HG03139 (cell line): ENCODE measurements at regions not wholly inside any gene's neighbourhood (a gene's known extent, or its start where the extent isn't known, plus 50 kb on each side); places are given as distances from the start of the nearest gene placed in this dataset.
"Not testable (repeated sequence)": the region's sequence is repeated elsewhere in the genome, so short reads cannot be mapped to it uniquely, and the experiment has no call there.

ENCODE experiments used
- ATAC-seq: cut with Tn5 transposase; IDR thresholded peaks from one replicate; pipeline ENCODE4 v1.9.1; 2021; ENCODE audit not compliant: unreplicated experiment

DNA sequence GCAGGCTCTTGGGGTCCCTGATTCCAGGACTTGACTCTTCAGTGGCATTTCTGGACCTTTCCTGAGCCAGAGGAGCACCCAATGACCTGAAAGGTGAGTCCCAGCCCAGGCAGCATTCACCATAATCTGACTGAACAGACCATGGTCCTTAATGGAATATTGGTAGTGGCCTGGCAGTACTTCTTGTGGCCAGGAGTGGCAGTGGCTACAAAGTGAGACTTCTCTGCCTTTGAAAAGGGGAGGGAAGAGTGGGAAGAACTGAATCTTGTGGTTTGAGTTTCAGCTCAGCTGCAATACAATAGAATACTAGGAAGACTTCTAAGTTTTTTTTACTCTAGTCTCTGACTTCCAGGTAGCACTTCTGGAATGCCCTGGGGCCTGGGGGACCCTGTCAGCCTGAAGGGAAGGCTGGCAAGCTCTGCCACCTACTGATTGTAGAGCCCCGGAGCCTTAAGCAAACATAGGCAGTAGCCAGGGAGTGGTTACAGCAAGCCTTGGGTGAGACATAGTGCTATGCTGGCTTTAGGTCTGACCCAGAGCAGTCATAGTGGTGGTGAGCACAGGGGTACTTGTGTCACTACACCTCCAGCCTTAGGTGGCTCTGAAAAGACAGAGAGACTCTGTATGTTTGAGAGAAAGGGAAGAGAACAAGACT lies 674.2 kb upstream of the MANEA start:
- no peak for ATAC-seq

DNA sequence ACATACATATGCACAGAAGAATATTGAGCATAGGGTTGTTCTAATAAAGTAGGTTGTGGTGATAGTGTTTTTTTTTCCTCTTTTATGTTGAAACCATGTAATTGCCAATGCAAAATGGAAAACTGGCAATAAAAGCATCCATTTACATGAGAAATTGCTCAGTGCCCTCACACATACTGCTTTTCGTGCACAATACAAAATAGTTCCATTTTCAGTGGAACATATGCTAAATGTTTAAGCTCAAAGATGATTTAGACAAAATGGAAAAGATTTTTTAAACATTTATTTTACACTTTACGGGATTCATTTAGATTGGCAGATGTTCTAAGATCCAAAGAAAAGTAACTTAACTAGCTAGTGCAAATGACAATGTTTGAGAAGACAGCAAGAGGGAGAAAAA lies 678.1 kb upstream of the MANEA start:
- ATAC-seq = no peak

DNA sequence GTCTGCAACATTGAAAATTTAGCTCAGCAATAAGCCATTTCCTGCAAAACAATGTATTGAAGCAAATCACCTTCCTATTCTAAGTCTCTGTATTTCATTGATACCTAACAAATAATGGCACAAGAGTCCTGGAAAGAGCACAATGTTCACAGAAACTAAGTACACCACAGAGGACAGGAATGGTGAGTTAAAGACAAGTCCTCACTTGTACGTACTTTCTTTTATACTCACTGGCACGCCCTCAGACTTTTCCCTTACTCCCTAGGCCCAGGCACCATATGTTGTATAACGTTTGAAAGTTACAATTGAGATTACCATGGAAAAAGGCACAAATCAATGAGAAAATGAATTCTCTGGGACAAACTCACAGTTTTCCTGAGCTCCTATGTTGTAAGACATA lies 683.0 kb upstream of the MANEA start:
- ATAC-seq = no peak

- no peak for ATAC-seq
These were observed 684.0 kb upstream of the MANEA start for GRCh38 chr6:94893327-94893726.

DNA sequence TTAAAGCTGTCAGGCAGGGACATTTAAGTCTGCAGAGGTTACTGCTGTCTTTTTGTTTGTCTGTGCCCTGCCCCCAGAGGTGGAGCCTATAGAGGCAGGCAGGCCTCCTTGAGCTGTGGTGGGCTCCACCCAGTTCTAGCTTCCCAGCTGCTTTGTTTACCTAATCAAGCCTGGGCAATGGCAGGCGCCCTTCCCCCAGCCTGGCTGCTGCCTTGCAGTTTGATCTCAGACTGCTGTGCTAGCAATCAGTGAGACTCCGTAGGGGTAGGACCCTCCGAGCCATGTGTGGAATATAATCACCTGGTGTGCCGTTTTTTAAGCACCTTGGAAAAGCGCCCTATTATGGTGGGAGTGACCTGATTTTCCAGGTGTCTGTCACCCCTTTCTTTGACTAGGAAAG lies 703.5 kb upstream of the MANEA start:
- ATAC-seq = not testable (repeated sequence)

- no peak for ATAC-seq
These were observed 715.2 kb upstream of the MANEA start for GRCh38 chr6:94862112-94862511.

- no peak for ATAC-seq
These were observed 717.4 kb upstream of the MANEA start for GRCh38 chr6:94859924-94860323.

GRCh38 chr6:94856999-94857398 lies 720.3 kb upstream of the MANEA start:
- not testable (repeated sequence) for ATAC-seq

DNA sequence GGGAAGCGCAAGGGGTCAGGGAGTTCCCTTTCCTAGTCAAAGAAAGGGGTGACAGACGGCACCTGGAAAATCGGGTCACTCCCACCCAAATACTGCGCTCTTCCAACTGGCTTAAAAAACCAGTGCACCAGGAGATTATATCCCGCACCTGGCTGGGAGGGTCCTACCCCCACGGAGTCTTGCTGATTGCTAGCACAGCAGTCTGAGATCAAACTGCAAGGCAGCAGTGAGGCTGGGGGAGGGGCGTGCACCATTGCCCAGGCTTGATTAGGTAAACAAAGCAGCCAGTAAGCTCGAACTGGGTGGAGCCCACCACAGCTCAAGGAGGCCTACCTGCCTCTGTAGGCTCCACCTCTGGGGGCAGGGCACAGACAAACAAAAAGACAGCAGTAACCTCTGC lies 726.0 kb upstream of the MANEA start:
- ATAC-seq = not testable (repeated sequence)

GRCh38 chr6:94845742-94846141 lies 731.6 kb upstream of the MANEA start:
- ATAC-seq = no peak

- no peak for ATAC-seq
These were observed 742.1 kb upstream of the MANEA start for GRCh38 chr6:94835264-94835663.

DNA sequence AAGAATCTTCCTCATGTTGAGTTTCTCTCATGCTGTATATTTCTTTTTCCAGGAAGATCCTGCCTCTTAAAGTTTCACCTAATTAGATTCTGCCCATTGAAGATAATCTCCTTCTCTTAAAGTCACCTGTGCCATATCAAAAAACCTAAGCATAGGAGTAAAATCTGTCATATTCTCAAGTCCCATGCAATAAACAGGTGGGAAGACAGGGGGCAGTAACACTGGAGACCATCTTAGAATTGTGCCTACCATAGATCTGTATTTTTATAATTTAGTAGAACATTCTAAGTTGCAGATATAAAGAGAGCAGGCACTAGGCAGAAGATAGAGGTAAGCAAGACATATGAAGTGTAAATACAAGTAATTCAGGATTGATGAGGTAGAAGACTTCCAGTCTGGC lies 763.5 kb upstream of the MANEA start:
- ATAC-seq = no peak

DNA sequence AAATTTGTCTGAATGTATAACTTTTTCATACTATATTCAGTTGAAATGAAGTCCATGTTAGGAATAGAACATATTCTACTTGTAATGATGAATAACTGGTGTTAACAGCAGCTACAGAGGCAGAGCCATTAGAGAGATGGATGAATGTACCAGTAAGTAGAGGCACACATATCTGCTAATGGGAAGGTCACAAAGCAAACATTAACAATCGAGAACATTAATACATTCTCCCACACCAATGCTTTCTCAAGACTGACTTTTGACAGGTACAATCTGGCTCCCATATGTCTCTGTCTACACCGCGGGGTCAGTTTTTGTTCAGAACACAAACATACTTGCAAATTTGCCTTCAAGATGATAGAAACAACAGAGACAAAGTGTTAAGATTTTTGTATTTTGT lies 776.0 kb upstream of the MANEA start:
- no peak for ATAC-seq

DNA sequence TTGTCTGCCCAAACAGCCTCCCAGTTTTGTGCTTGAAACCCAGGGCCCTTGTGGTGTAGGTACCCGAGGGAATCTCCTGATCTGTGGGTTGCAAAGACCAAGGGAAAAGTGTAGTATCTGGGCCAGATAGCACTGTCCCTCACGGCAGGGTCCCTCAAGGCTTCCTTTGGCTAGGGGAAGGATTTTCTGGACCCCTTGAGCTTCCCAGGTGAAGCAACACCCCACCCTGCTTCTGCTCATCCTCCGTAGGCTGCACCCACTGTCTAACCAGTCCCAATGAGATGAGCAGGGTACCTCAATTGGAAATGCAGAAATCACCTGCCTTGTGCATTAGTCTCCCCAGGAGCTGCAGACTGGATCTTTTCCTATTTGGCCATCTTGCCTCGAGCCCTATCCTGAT lies 791.8 kb upstream of the MANEA start:
- no peak for ATAC-seq

GRCh38 chr6:94785081-94785480 lies 792.3 kb upstream of the MANEA start:
- ATAC-seq = not testable (repeated sequence)

DNA sequence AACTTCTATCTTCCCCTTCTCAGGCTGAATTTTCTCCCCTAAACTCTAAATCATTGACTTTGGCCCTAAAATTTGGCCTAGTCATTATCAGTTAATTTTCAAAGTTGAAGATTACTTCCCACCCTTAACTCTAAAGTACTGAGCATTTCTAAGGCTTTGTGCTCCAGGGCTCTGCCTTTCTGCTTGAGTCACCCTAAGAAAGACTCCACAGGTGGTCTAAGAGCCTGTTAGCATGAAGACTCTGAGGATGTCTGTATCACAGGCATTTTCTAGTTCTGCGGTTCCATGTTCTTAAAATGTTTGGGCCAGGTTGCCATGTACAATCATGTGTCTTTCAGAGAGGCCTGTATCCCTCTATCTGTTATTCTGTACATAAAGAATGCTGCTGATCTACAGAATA lies 808.1 kb upstream of the MANEA start:
- no peak for ATAC-seq

DNA sequence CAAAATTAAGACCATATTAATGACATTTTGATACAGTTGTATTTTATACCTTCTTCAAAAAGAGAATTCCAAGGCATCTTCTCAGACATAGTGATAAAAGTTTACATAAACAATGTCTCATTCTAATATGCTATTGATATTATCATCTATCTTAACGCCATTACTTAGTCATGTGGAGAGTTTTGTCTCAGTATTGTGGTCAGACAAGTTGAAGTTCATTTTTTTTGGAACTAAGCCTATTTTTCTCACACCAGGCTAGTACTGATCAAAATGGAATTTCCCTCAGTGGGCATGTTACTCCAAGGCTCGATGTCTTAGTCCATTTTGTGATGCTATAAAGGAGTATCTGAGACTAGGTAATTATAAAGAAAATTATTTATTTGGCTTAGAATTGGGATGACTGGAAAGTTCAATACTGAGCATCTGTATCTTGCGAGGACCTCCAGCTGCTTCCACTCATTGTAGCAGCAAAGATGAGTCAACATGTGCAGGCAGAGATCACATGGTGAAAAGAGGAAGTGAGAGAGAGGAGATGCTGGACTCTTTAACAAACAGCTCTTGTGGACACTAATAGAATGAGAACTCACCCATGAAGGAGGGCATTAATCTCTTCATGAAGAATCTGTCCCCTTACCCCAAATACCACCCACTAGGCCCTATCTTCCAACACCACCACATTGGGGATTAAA lies 825.5 kb upstream of the MANEA start:
- ATAC-seq = peak; percentile 80

DNA sequence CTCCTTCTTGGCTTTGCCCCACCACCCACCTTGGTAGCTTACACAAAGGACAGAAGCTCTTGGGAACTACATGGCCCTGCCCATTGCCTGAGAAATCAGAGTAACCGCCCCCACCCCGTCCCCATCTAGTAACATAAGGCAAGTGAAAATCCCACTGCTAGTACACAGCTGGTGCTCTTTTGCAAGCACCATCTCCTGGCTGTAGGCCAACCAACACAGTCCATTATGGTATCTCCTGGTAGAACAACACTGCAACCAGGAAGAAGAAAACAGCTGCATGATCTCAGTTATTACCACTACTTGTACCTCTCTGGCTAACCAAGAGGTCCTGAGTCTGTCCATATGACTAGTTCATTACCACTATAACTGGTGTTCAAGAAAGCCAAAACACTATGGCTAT lies 841.1 kb upstream of the MANEA start:
- no peak for ATAC-seq

DNA sequence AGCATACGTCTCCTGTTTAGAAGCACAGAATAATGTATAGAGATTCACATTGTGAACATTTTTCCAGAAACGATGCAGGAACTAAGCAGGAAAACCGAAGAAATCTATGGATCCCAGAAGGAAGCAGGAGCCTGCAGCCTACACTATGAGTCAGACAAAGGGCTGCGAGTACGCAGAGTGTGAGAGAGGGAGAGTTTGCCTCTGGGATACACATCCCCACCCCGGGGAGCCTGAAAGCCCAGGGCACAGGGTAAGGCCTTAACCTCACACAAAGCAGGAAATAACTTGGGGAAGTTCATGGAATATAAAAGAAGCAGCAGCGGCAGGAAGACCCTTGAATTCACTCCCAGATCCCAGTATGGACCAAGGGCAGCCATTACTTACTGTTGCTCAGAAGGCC lies 842.1 kb upstream of the MANEA start:
- no peak for ATAC-seq

DNA sequence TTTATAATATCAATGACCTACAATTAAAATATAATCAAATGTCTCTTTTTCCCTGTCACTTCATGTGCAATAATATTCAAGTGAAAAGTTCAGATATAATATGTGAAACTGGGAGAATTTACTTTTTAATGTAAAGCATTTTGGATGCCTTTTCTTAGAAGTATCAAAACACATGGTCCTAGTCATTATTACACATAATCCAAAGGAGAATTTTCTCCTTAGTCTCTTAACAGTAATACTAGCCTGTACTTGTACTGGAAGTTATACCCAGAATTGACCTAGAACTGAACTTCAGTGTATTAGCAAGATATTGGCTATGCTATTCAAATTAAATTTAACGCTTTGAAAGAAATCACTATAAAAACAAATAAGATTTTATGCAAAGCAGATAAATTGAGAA lies 842.6 kb upstream of the MANEA start:
- ATAC-seq = no peak

- ATAC-seq = no peak
These were observed 844.3 kb upstream of the MANEA start for GRCh38 chr6:94733066-94733465.

DNA sequence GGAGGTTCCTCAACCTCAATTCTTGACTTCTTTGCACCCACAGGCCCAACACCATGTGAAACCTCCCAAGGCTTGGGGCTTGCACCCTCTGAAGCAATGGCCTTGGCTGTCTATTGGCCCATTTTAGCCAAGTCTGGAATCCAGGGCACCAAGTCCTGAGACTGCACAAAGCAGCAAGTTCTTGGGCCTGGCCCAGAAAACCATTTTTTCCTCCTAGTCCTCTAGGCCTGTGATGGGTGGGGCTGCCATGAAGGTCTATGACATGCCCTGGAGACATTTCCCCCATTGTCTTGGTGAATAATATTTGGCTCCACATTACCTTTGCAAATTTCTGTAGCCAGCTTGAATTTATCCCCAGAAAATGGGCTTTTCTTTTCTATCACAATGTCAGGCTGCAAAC lies 849.6 kb upstream of the MANEA start:
- no peak for ATAC-seq

GRCh38 chr6:94721459-94721858 lies 855.9 kb upstream of the MANEA start:
- no peak for ATAC-seq
